WTC11 (cell line): ENCODE measurements at regions not wholly inside any gene's neighbourhood (a gene's known extent, or its start where the extent isn't known, plus 50 kb on each side); places are given as distances from the start of the nearest gene placed in this dataset.

Source experiments
- ATAC-seq: fragments of 200-7000 bp; cut with Tn5 transposase; 2 replicates; pipeline ENCODE4 v1.10.0; 2021; ENCODE audit warnings: mild to moderate bottlenecking, moderate library complexity
- CTCF ChIA-PET: fragments of 300-600 bp; sonication (Branson Sonifier 250); formaldehyde crosslinking; loops from one replicate; lab custom pipeline; 2021; ENCODE audit warnings: antibody characterized with exemption; lab: Charles Lee
- POLR2A ChIA-PET: fragments of 350-600 bp; sonication (Branson Sonifier 250); formaldehyde crosslinking; loops from one replicate; lab custom pipeline; 2021; ENCODE audit warnings: antibody characterized with exemption; lab: Charles Lee
- DNase-seq: peaks from one replicate; pipeline ENCODE4 v3.0.0; 2021; ENCODE audit warnings: low spot score
- H3K27ac Mint-ChIP-seq: 2 replicates; pipeline ENCODE4 v1.8.0; 2021; ENCODE audit warnings: mixed read lengths
- H3K27me3 Mint-ChIP-seq: 2 replicates; pipeline ENCODE4 v1.8.0; 2021; ENCODE audit warnings: low read depth, mild to moderate bottlenecking, moderate library complexity, mixed read lengths
- H3K36me3 Mint-ChIP-seq: 2 replicates; pipeline ENCODE4 v1.8.0; 2021; ENCODE audit warnings: mixed read lengths
- H3K4me1 Mint-ChIP-seq: 2 replicates; pipeline ENCODE4 v1.8.0; 2022; ENCODE audit warnings: mixed read lengths
- H3K4me3 Mint-ChIP-seq: 2 replicates; pipeline ENCODE4 v1.8.0; 2021; ENCODE audit warnings: mild to moderate bottlenecking, moderate library complexity, mixed read lengths
- H3K9me3 Mint-ChIP-seq: 2 replicates; pipeline ENCODE4 v1.8.0; 2021; ENCODE audit warnings: mixed read lengths
- AR ChIP-seq: fragments of 250-450 bp; sonication (Bioruptor Pico); IDR thresholded peaks from 2 replicates; pipeline ENCODE4 v1.9.0; 2021; ENCODE audit warnings: mild to moderate bottlenecking
- ARID4B ChIP-seq: sonication (generic); formaldehyde crosslinking; IDR thresholded peaks from 2 replicates; pipeline ENCODE4 v1.8.0; 2023; ENCODE audit warnings: missing genetic modification reagents, mild to moderate bottlenecking, borderline replicate concordance
- CBFB ChIP-seq: sonication (generic); formaldehyde crosslinking; IDR thresholded peaks from 2 replicates; pipeline ENCODE4 v1.8.1; 2022; ENCODE audit warnings: mild to moderate bottlenecking, low read depth, missing genetic modification reagents
- CREM ChIP-seq: sonication (generic); formaldehyde crosslinking; IDR thresholded peaks from 2 replicates; pipeline ENCODE4 v1.8.1; 2022; ENCODE audit warnings: mild to moderate bottlenecking, missing genetic modification reagents, moderate library complexity
- FOXJ3 ChIP-seq: sonication (generic); formaldehyde crosslinking; IDR thresholded peaks from 2 replicates; pipeline ENCODE4 v1.9.0; 2021; ENCODE audit warnings: missing genetic modification reagents, mild to moderate bottlenecking, borderline replicate concordance
- FOXK1 ChIP-seq: sonication (generic); formaldehyde crosslinking; IDR thresholded peaks from 2 replicates; pipeline ENCODE4 v1.8.0; 2022; ENCODE audit warnings: mild to moderate bottlenecking, moderate library complexity, missing genetic modification reagents
- GABPB1 ChIP-seq: sonication (generic); formaldehyde crosslinking; IDR thresholded peaks from 2 replicates; pipeline ENCODE4 v1.8.1; 2023; ENCODE audit warnings: mild to moderate bottlenecking, missing genetic modification reagents
- IRF2 ChIP-seq: sonication (generic); formaldehyde crosslinking; IDR thresholded peaks from 2 replicates; pipeline ENCODE4 v1.8.0; 2022; ENCODE audit warnings: low read depth, missing genetic modification reagents, borderline replicate concordance
- JAZF1 ChIP-seq: fragments of 250-450 bp; sonication (Bioruptor Pico); IDR thresholded peaks from 2 replicates; pipeline ENCODE4 v1.9.0; 2021; ENCODE audit warnings: moderate library complexity, mild to moderate bottlenecking, inconsistent platforms
- MYBL2 ChIP-seq: sonication (generic); formaldehyde crosslinking; IDR thresholded peaks from 2 replicates; pipeline ENCODE4 v1.8.1; 2023; ENCODE audit warnings: mild to moderate bottlenecking, moderate library complexity, missing genetic modification reagents
- NR1H2 ChIP-seq: sonication (generic); formaldehyde crosslinking; IDR thresholded peaks from 2 replicates; pipeline ENCODE4 v1.9.0; 2021; ENCODE audit warnings: mild to moderate bottlenecking, moderate library complexity, missing genetic modification reagents
- PRDM15 ChIP-seq: sonication (generic); formaldehyde crosslinking; IDR thresholded peaks from 2 replicates; pipeline ENCODE4 v1.8.0; 2022; ENCODE audit warnings: missing genetic modification reagents
- SMAD4 ChIP-seq: sonication (generic); formaldehyde crosslinking; IDR thresholded peaks from 2 replicates; pipeline ENCODE4 v1.8.0; 2022; ENCODE audit warnings: mild to moderate bottlenecking, missing genetic modification reagents
- STAT6 ChIP-seq: sonication (generic); formaldehyde crosslinking; conservative IDR thresholded peaks from 2 replicates; pipeline ENCODE4 v1.8.1; 2023; ENCODE audit warnings: mild to moderate bottlenecking, low read depth, missing genetic modification reagents, moderate library complexity
- TEAD1 ChIP-seq: sonication (generic); formaldehyde crosslinking; IDR thresholded peaks from 2 replicates; pipeline ENCODE4 v1.8.0; 2022; ENCODE audit warnings: mild to moderate bottlenecking, missing genetic modification reagents
- TEAD4 ChIP-seq: sonication (generic); formaldehyde crosslinking; IDR thresholded peaks from 2 replicates; pipeline ENCODE4 v1.8.0; 2022; ENCODE audit warnings: mild to moderate bottlenecking, missing genetic modification reagents
- ZMAT4 ChIP-seq: fragments of 250-450 bp; sonication (Bioruptor Pico); IDR thresholded peaks from 2 replicates; pipeline ENCODE4 v1.9.0; 2021; ENCODE audit warnings: mild to moderate bottlenecking
- ZNF121 ChIP-seq: sonication (generic); formaldehyde crosslinking; IDR thresholded peaks from 2 replicates; pipeline ENCODE4 v1.8.0; 2023; ENCODE audit warnings: missing genetic modification reagents
- ZNF671 ChIP-seq: fragments of 250-450 bp; sonication (Bioruptor Pico); IDR thresholded peaks from 2 replicates; pipeline ENCODE4 v1.8.0; 2021; ENCODE audit warnings: mild to moderate bottlenecking

- Mint-ChIP-seq H3K27me3 (peaks cover 15% of the 10 kb centered on the region), H3K4me1 (no peaks in the 10 kb centered on the region), H3K27ac (no peak overlapping the region), H3K9me3 (peaks cover 95% of the 10 kb centered on the region), H3K4me3 (no peak overlapping the region), H3K36me3 (peaks cover 95% of the 10 kb centered on the region)
- no peak for DNase-seq
- no peak for ATAC-seq
- ChIA-PET POLR2A (no interaction called here), CTCF (no interaction called here)
- TF ChIP-seq SMAD4 (CRISPR knock-in tag) (no peak), MYBL2 (CRISPR knock-in tag) (no peak), IRF2 (CRISPR knock-in tag) (no peak), CREM (CRISPR knock-in tag) (no peak), ZNF121 (CRISPR knock-in tag) (no peak), TEAD4 (CRISPR knock-in tag) (no peak), JAZF1 (no peak), PRDM15 (CRISPR knock-in tag) (no peak), FOXJ3 (CRISPR knock-in tag) (no peak)
Observed at GRCh38 chr1:4174291-4175200, 274.5 kb upstream of the C1orf174 start.

GRCh38 chr1:4175566-4176405 lies 275.7 kb upstream of the C1orf174 start:
- no peak for ATAC-seq
- Mint-ChIP-seq H3K27me3 (peaks cover 12% of the 10 kb centered on the region; the same call in 1 of the 2 replicates), H3K4me1 (no peaks in the 10 kb centered on the region), H3K9me3 (peaks cover 89% of the 10 kb centered on the region), H3K27ac (no peak overlapping the region), H3K36me3 (peaks cover 89% of the 10 kb centered on the region), H3K4me3 (no peak overlapping the region)
- POLR2A ChIA-PET, result no interaction called here
- DNase-seq, result no peak
- CTCF ChIA-PET, result no interaction called here
- TF ChIP-seq GABPB1 (no peak), STAT6 (CRISPR knock-in tag) (no peak), AR (CRISPR knock-in tag) (no peak), CBFB (CRISPR knock-in tag) (no peak), FOXK1 (no peak), SMAD4 (CRISPR knock-in tag) (no peak), ZNF671 (CRISPR knock-in tag) (no peak), TEAD1 (CRISPR knock-in tag) (no peak), ZMAT4 (CRISPR knock-in tag) (no peak), ARID4B (CRISPR knock-in tag) (no peak), IRF2 (CRISPR knock-in tag) (no peak), NR1H2 (no peak)
